AG04450 (cell line): ENCODE measurements at regions not wholly inside any gene's neighbourhood (a gene's known extent, or its start where the extent isn't known, plus 50 kb on each side); places are given as distances from the start of the nearest gene placed in this dataset.

Source experiments
- CTCF ChIA-PET: fragments of 300-600, 350-600 bp; formaldehyde crosslinking; extraction: SDS; loops from one replicate; lab custom pipeline; 2022; ENCODE audit warnings: antibody characterized with exemption, inconsistent platforms; lab: Charles Lee
- POLR2A ChIA-PET: fragments of 350-600 bp; formaldehyde crosslinking; extraction: SDS; loops from one replicate; lab custom pipeline; 2021; ENCODE audit warnings: antibody characterized with exemption, inconsistent platforms; lab: Yijun Ruan, JAX
- DNase-seq: peaks from one replicate; pipeline ENCODE4 v3.0.0-alpha.2; 2011; ENCODE audit warnings: low read depth, low spot score
- H3K27ac ChIP-seq: one replicate; pipeline ENCODE4 v1.5.1; 2012; ENCODE audit warnings: low read depth, low read length, control low read depth
- H3K27me3 ChIP-seq: one replicate; pipeline ENCODE4 v1.6.0; 2012; ENCODE audit warnings: low read length; ENCODE audit not compliant: control insufficient read depth, insufficient read depth
- H3K4me3 ChIP-seq: 2 replicates; pipeline ENCODE4 v1.5.1; 2011; ENCODE audit warnings: mild to moderate bottlenecking, low read depth, low read length, control low read depth
- H3K9me3 ChIP-seq: 2 replicates; pipeline ENCODE4 v1.5.1; 2012; ENCODE audit warnings: low read length; ENCODE audit not compliant: control insufficient read depth, insufficient read depth
- CTCF ChIP-seq: IDR thresholded peaks from 2 replicates; pipeline ENCODE4 v1.5.1; 2011; ENCODE audit warnings: low read depth, low read length, control low read depth, inconsistent platforms

GRCh38 chr5:98163796-98164493, 609.5 kb upstream of the RGMB start:
- no peak for DNase-seq
- Histone ChIP-seq H3K27ac (no peak overlapping the region), H3K9me3 (no peaks in the 10 kb centered on the region), H3K4me3 (no peak overlapping the region), H3K27me3 (no peaks in the 10 kb centered on the region)
- no peak for TF ChIP-seq CTCF
- ChIA-PET POLR2A (no interaction called here), CTCF (interaction anchor here (1.2 kb wide), 1 partner anchor 605 kb away, joined by 4 read pairs; no protein-coding TSS in a partner anchor)

GRCh38 chr5:98168871-98169270, 604.6 kb upstream of the RGMB start:
- TF ChIP-seq CTCF = no peak
- DNase-seq = no peak
- H3K27ac ChIP-seq = no peak overlapping the region
- ChIA-PET CTCF (interaction anchor here (0.7 kb wide), 1 partner anchor 598 kb away, joined by 3 read pairs; no protein-coding TSS in a partner anchor), POLR2A (no interaction called here)
- no peak overlapping the region for H3K4me3 ChIP-seq
- no peaks in the 10 kb centered on the region for H3K9me3 ChIP-seq
- no peaks in the 10 kb centered on the region for H3K27me3 ChIP-seq

- Histone ChIP-seq H3K27ac (no peak overlapping the region), H3K4me3 (no peak overlapping the region), H3K9me3 (no peaks in the 10 kb centered on the region), H3K27me3 (no peaks in the 10 kb centered on the region)
- CTCF ChIA-PET = no interaction called here
- TF ChIP-seq CTCF = no peak
- POLR2A ChIA-PET = no interaction called here
- DNase-seq = no peak
These were observed 602.5 kb upstream of the RGMB start for GRCh38 chr5:98170994-98171393.

- TF ChIP-seq CTCF = no peak
- POLR2A ChIA-PET = no interaction called here
- Histone ChIP-seq H3K4me3 (no peak overlapping the region), H3K27me3 (no peaks in the 10 kb centered on the region), H3K27ac (no peak overlapping the region), H3K9me3 (no peaks in the 10 kb centered on the region)
- no peak for DNase-seq
- CTCF ChIA-PET = no interaction called here
These were observed 600.1 kb upstream of the RGMB start for GRCh38 chr5:98173334-98173733.

GRCh38 chr5:98175474-98175873, 598.0 kb upstream of the RGMB start:
- TF ChIP-seq CTCF = no peak
- no peak overlapping the region for H3K4me3 ChIP-seq
- H3K9me3 ChIP-seq = no peaks in the 10 kb centered on the region
- no peaks in the 10 kb centered on the region for H3K27me3 ChIP-seq
- ChIA-PET CTCF (no interaction called here), POLR2A (no interaction called here)
- H3K27ac ChIP-seq = no peak overlapping the region
- no peak for DNase-seq
